Trophoblast cell (in vitro differentiated cells and primary cell): ENCODE measurements at regions not wholly inside any gene's neighbourhood (a gene's known extent, or its start where the extent isn't known, plus 50 kb on each side); places are given as distances from the start of the nearest gene placed in this dataset.

Experiments
- DNase-seq, 2 donors: peaks; one replicate each; pipeline ENCODE4 v3.0.0-alpha.2; 2016
- H2AFZ ChIP-seq: 2 replicates; pipeline ENCODE4 v1.6.1; 2013; ENCODE audit warnings: low read length, moderate library complexity, mild to moderate bottlenecking; ENCODE audit not compliant: insufficient read depth, poor library complexity
- H2AK5ac ChIP-seq: 2 replicates; pipeline ENCODE4 v1.6.1; 2013; ENCODE audit warnings: mild to moderate bottlenecking, low read length
- H2BK120ac ChIP-seq: 2 replicates; pipeline ENCODE4 v1.6.1; 2013; ENCODE audit warnings: low read length, mild to moderate bottlenecking, moderate library complexity; ENCODE audit not compliant: insufficient read depth, poor library complexity
- H2BK12ac ChIP-seq: 2 replicates; pipeline ENCODE4 v1.6.1; 2013; ENCODE audit warnings: mild to moderate bottlenecking, low read length, moderate library complexity
- H2BK5ac ChIP-seq: 2 replicates; pipeline ENCODE4 v1.6.1; 2013; ENCODE audit warnings: low read length, low read depth, moderate library complexity, mild to moderate bottlenecking; ENCODE audit not compliant: poor library complexity
- H3K14ac ChIP-seq: 2 replicates; pipeline ENCODE4 v1.6.1; 2013; ENCODE audit warnings: mild to moderate bottlenecking, low read length
- H3K18ac ChIP-seq: 2 replicates; pipeline ENCODE4 v1.6.1; 2013; ENCODE audit warnings: mild to moderate bottlenecking, low read length
- H3K23ac ChIP-seq: 2 replicates; pipeline ENCODE4 v1.6.1; 2013; ENCODE audit warnings: low read length
- H3K27ac ChIP-seq: 2 replicates; pipeline ENCODE4 v1.5.1; 2013; ENCODE audit warnings: low read depth, mild to moderate bottlenecking, inconsistent platforms, low read length, moderate library complexity
- H3K27me3 ChIP-seq: 2 replicates; pipeline ENCODE4 v1.6.1; 2013; ENCODE audit warnings: inconsistent platforms, mild to moderate bottlenecking, low read length, moderate library complexity; ENCODE audit not compliant: insufficient read depth
- H3K36me3 ChIP-seq, 2 experiments: 1 replicate in 1 of 2; 2 replicates in 1 of 2; pipeline ENCODE4 v1.6.1; 2013; ENCODE audit warnings: low read length in 2 of 2, mild to moderate bottlenecking in 2 of 2, moderate library complexity in 1 of 2; ENCODE audit not compliant: insufficient read depth in 2 of 2, control insufficient read depth in 1 of 2
- H3K4ac ChIP-seq: 2 replicates; pipeline ENCODE4 v1.6.1; 2013; ENCODE audit warnings: low read depth, mild to moderate bottlenecking, low read length, moderate library complexity
- H3K4me1 ChIP-seq, 2 experiments: 1 replicate in 1 of 2; 2 replicates in 1 of 2; pipeline ENCODE4 v1.6.1; 2013; ENCODE audit warnings: low read length in 2 of 2, mild to moderate bottlenecking in 2 of 2, moderate library complexity in 1 of 2; ENCODE audit not compliant: insufficient read depth in 2 of 2, control insufficient read depth in 1 of 2
- H3K4me2 ChIP-seq: 2 replicates; pipeline ENCODE4 v1.6.1; 2013; ENCODE audit warnings: inconsistent platforms, mild to moderate bottlenecking, low read length, moderate library complexity
- H3K4me3 ChIP-seq: 2 replicates; pipeline ENCODE4 v1.5.1; 2013; ENCODE audit warnings: mild to moderate bottlenecking, low read depth, low read length, inconsistent platforms
- H3K79me1 ChIP-seq: one replicate; pipeline ENCODE4 v1.6.1; 2013; ENCODE audit warnings: low read length
- H3K79me2 ChIP-seq: 2 replicates; pipeline ENCODE4 v1.6.1; 2013; ENCODE audit warnings: low read length, mild to moderate bottlenecking; ENCODE audit not compliant: control insufficient read depth, insufficient read depth, poor library complexity
- H3K9ac ChIP-seq: 2 replicates; pipeline ENCODE4 v1.6.1; 2013; ENCODE audit warnings: mild to moderate bottlenecking, low read length
- H3K9me3 ChIP-seq: 2 replicates; pipeline ENCODE4 v1.6.1; 2013; ENCODE audit warnings: low read depth, mild to moderate bottlenecking, control low read depth, inconsistent platforms, low read length; ENCODE audit not compliant: insufficient read depth
- H4K12ac ChIP-seq: 2 replicates; pipeline ENCODE4 v1.6.1; 2013; ENCODE audit warnings: low read depth, mild to moderate bottlenecking, low read length, moderate library complexity
- H4K8ac ChIP-seq: 2 replicates; pipeline ENCODE4 v1.6.1; 2013; ENCODE audit warnings: low read depth, mild to moderate bottlenecking, low read length, moderate library complexity
- H4K91ac ChIP-seq: one replicate; pipeline ENCODE4 v1.6.1; 2013; ENCODE audit warnings: low read depth, mild to moderate bottlenecking, low read length, moderate library complexity
- WGBS: extraction: QIAGEN DNeasy Blood & Tissue Kit; methylation state at CpG from one replicate; pipeline ENCODE4 v1.1.7; 2013; ENCODE audit warnings: missing lambda C conversion rate; ENCODE audit not compliant: insufficient read length, insufficient coverage; ENCODE audit errors: extremely low coverage; 5-methylcytosine and 5-hydroxymethylcytosine counted together

GRCh38 chr15:79204886-79205675 is 77.4 kb upstream of the ANKRD34C start:
- H3K79me1 ChIP-seq: no peaks in the 10 kb centered on the region
- H3K4me2 ChIP-seq: no peak overlapping the region
- H3K4ac ChIP-seq: no peak overlapping the region
- H3K9me3 ChIP-seq: no peaks in the 10 kb centered on the region
- no peaks in the 10 kb centered on the region for H3K4me1 ChIP-seq
- H2AK5ac ChIP-seq: no peak overlapping the region
- no peak overlapping the region for H3K14ac ChIP-seq
- H3K18ac ChIP-seq: no peak overlapping the region
- no peak overlapping the region for H2BK12ac ChIP-seq
- H3K27me3 ChIP-seq: no peaks in the 10 kb centered on the region
- no peak overlapping the region for H2BK120ac ChIP-seq
- H4K8ac ChIP-seq: no peak overlapping the region
- no peak overlapping the region for H3K27ac ChIP-seq
- peak; percentile 71 to 77 for DNase-seq
- H3K23ac ChIP-seq: no peak overlapping the region
- H4K12ac ChIP-seq: no peak overlapping the region
- WGBS: no CpG with 5 or more reads among the region's 16 CpGs
- H3K36me3 ChIP-seq: no peaks in the 10 kb centered on the region
- H3K4me3 ChIP-seq: no peak overlapping the region
- H3K79me2 ChIP-seq: no peaks in the 10 kb centered on the region
- no peak overlapping the region for H4K91ac ChIP-seq
- no peak overlapping the region for H3K9ac ChIP-seq
- H2AFZ ChIP-seq: no peak overlapping the region
- no peak overlapping the region for H2BK5ac ChIP-seq

GRCh38 chr15:79198461-79198860 is 84.1 kb upstream of the ANKRD34C start:
- no peak overlapping the region for H3K4me3 ChIP-seq
- no peak overlapping the region for H2BK12ac ChIP-seq
- no peak overlapping the region for H2AFZ ChIP-seq
- H3K4me1 ChIP-seq: no peaks in the 10 kb centered on the region
- H3K4me2 ChIP-seq: no peak overlapping the region
- no peak overlapping the region for H3K23ac ChIP-seq
- no peak overlapping the region for H4K8ac ChIP-seq
- H3K9ac ChIP-seq: no peak overlapping the region
- H2AK5ac ChIP-seq: no peak overlapping the region
- H2BK120ac ChIP-seq: no peak overlapping the region
- no peaks in the 10 kb centered on the region for H3K9me3 ChIP-seq
- no peak overlapping the region for H2BK5ac ChIP-seq
- no peak overlapping the region for H3K18ac ChIP-seq
- H4K91ac ChIP-seq: no peak overlapping the region
- H3K79me1 ChIP-seq: no peaks in the 10 kb centered on the region
- no peak overlapping the region for H3K14ac ChIP-seq
- no peaks in the 10 kb centered on the region for H3K79me2 ChIP-seq
- no peak overlapping the region for H4K12ac ChIP-seq
- H3K27me3 ChIP-seq: no peaks in the 10 kb centered on the region
- H3K4ac ChIP-seq: no peak overlapping the region
- H3K36me3 ChIP-seq: no peaks in the 10 kb centered on the region
- no peak for DNase-seq
- H3K27ac ChIP-seq: no peak overlapping the region
- WGBS: no CpG with 5 or more reads among the region's 6 CpGs

GRCh38 chr15:79197285-79197684 is 85.2 kb upstream of the ANKRD34C start:
- no peaks in the 10 kb centered on the region for H3K27me3 ChIP-seq
- no peaks in the 10 kb centered on the region for H3K79me2 ChIP-seq
- no peak overlapping the region for H3K4me2 ChIP-seq
- no peak overlapping the region for H2BK12ac ChIP-seq
- H3K4me1 ChIP-seq: no peaks in the 10 kb centered on the region
- H3K4me3 ChIP-seq: no peak overlapping the region
- H4K8ac ChIP-seq: no peak overlapping the region
- H4K12ac ChIP-seq: no peak overlapping the region
- H3K79me1 ChIP-seq: no peaks in the 10 kb centered on the region
- no peak overlapping the region for H3K4ac ChIP-seq
- H3K27ac ChIP-seq: no peak overlapping the region
- no peak overlapping the region for H3K18ac ChIP-seq
- no peak overlapping the region for H2AK5ac ChIP-seq
- no peak overlapping the region for H2BK5ac ChIP-seq
- no peak for DNase-seq
- no CpG with 5 or more reads among the region's 7 CpGs for WGBS
- no peak overlapping the region for H3K23ac ChIP-seq
- no peak overlapping the region for H3K14ac ChIP-seq
- H3K9ac ChIP-seq: no peak overlapping the region
- H3K36me3 ChIP-seq: no peaks in the 10 kb centered on the region
- H4K91ac ChIP-seq: no peak overlapping the region
- H2BK120ac ChIP-seq: no peak overlapping the region
- H2AFZ ChIP-seq: no peak overlapping the region
- H3K9me3 ChIP-seq: no peaks in the 10 kb centered on the region

- Histone ChIP-seq H3K4me1 (no peaks in the 10 kb centered on the region), H3K4me2 (no peak overlapping the region), H4K8ac (no peak overlapping the region), H3K9ac (no peak overlapping the region), H2BK12ac (no peak overlapping the region), H3K4ac (no peak overlapping the region), H3K79me1 (no peaks in the 10 kb centered on the region), H3K4me3 (no peak overlapping the region), H3K18ac (no peak overlapping the region), H2BK5ac (no peak overlapping the region), H3K14ac (no peak overlapping the region), H3K27ac (no peak overlapping the region), H2AK5ac (no peak overlapping the region), H3K23ac (no peak overlapping the region), H2BK120ac (no peak overlapping the region), H3K36me3 (no peaks in the 10 kb centered on the region), H3K9me3 (no peaks in the 10 kb centered on the region), H3K79me2 (no peaks in the 10 kb centered on the region), H4K91ac (no peak overlapping the region), H4K12ac (no peak overlapping the region), H3K27me3 (no peaks in the 10 kb centered on the region), H2AFZ (no peak overlapping the region)
- no CpG with 5 or more reads among the region's 5 CpGs for WGBS
- no peak for DNase-seq
Measured at GRCh38 chr15:79195802-79196201, 86.7 kb upstream of the ANKRD34C start.
